ENCODE measurements at regions not wholly inside any gene's neighbourhood (a gene's known extent, or its start where the extent isn't known, plus 50 kb on each side); places are given as distances from the start of the nearest gene placed in this dataset.

DNA sequence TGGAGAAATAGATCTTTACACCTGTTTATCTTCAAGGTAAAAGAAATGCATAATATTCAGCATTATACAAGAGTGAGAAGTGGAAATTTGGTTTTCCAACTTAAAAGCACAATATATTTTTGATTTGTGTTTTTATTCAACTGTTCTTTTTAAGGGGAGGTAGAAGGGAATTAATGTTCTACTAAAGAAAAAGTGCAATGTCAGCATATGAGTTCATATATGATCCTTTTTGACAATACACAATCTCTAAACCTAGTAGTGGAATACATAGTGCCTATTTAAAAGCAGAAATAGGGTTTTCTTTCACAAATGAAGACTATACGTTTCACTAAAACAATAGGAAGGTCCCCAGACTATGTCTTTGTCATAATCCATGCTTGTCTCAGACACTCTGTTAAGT lies 63.2 kb upstream of the ATP5MC3 start:
- TF ChIP-seq ARNT (IDR thresholded peaks at IDR 0.05) (no peak), FOXM1 (IDR thresholded peaks at IDR 0.05; ENCODE audit: borderline replicate concordance) (no peak)
